ENCODE measurements at regions not wholly inside any gene's neighbourhood (a gene's known extent, or its start where the extent isn't known, plus 50 kb on each side); places are given as distances from the start of the nearest gene placed in this dataset.

- Mint-ChIP-seq H3K4me1 (no peaks in the 10 kb centered on the region), H3K4me3 (no peak overlapping the region), H3K27ac (no peak overlapping the region), H3K36me3 (ENCODE audit: low read depth) (no peaks in the 10 kb centered on the region), H3K9me3 (no peaks in the 10 kb centered on the region), H3K27me3 (ENCODE audit: low read depth) (no peaks in the 10 kb centered on the region)
- TF ChIP-seq CTCF (IDR thresholded peaks at IDR 0.05; ENCODE audit: unreplicated experiment in 3 of 3): no peak
Observed at GRCh38 chr2:187978356-187978755, 313.3 kb upstream of the GULP1 start.

GRCh38 chr2:187982668-187983067, 309.0 kb upstream of the GULP1 start:
- Mint-ChIP-seq H3K9me3 (no peaks in the 10 kb centered on the region), H3K4me1 (no peaks in the 10 kb centered on the region)

GRCh38 chr2:187985195-187985594, 306.5 kb upstream of the GULP1 start:
- no peak overlapping the region for H3K27ac Mint-ChIP-seq
- H3K9me3 Mint-ChIP-seq: no peaks in the 10 kb centered on the region
- TF ChIP-seq CTCF (IDR thresholded peaks at IDR 0.05; ENCODE audit: unreplicated experiment in 3 of 3): no peak
- no peaks in the 10 kb centered on the region for H3K36me3 Mint-ChIP-seq (ENCODE audit: low read depth)
- no peaks in the 10 kb centered on the region for H3K4me1 Mint-ChIP-seq
- no peak overlapping the region for H3K4me3 Mint-ChIP-seq
- H3K27me3 Mint-ChIP-seq (ENCODE audit: low read depth): no peaks in the 10 kb centered on the region

More at GRCh38 chr2:187982668-187983067, 309.0 kb upstream of the GULP1 start:
- H3K4me3 Mint-ChIP-seq: no peak overlapping the region
- H3K27me3 Mint-ChIP-seq (ENCODE audit: low read depth): no peaks in the 10 kb centered on the region
- no peaks in the 10 kb centered on the region for H3K36me3 Mint-ChIP-seq (ENCODE audit: low read depth)
- TF ChIP-seq CTCF (IDR thresholded peaks at IDR 0.05; ENCODE audit: unreplicated experiment in 3 of 3): no peak
- no peak overlapping the region for H3K27ac Mint-ChIP-seq

GRCh38 chr2:187985923-187986322, 305.8 kb upstream of the GULP1 start:
- H3K36me3 Mint-ChIP-seq (ENCODE audit: low read depth): no peaks in the 10 kb centered on the region
- no peaks in the 10 kb centered on the region for H3K4me1 Mint-ChIP-seq
- no peaks in the 10 kb centered on the region for H3K27me3 Mint-ChIP-seq (ENCODE audit: low read depth)
- H3K27ac Mint-ChIP-seq: no peak overlapping the region
- H3K4me3 Mint-ChIP-seq: no peak overlapping the region
- H3K9me3 Mint-ChIP-seq: no peaks in the 10 kb centered on the region
- no peak for TF ChIP-seq CTCF (IDR thresholded peaks at IDR 0.05; ENCODE audit: unreplicated experiment in 3 of 3)

- no peak for TF ChIP-seq CTCF (IDR thresholded peaks at IDR 0.05; ENCODE audit: unreplicated experiment in 3 of 3)
- Mint-ChIP-seq H3K27ac (no peak overlapping the region), H3K9me3 (no peaks in the 10 kb centered on the region), H3K27me3 (ENCODE audit: low read depth) (no peaks in the 10 kb centered on the region), H3K36me3 (ENCODE audit: low read depth) (no peaks in the 10 kb centered on the region), H3K4me1 (peaks cover 4% of the 10 kb centered on the region), H3K4me3 (no peak overlapping the region)
Observed at GRCh38 chr2:187986390-187987105, 305.1 kb upstream of the GULP1 start.

GRCh38 chr2:187988348-187988747, 303.3 kb upstream of the GULP1 start:
- Mint-ChIP-seq H3K36me3 (ENCODE audit: low read depth) (no peaks in the 10 kb centered on the region), H3K9me3 (no peaks in the 10 kb centered on the region), H3K4me1 (peaks cover 13% of the 10 kb centered on the region), H3K4me3 (no peak overlapping the region), H3K27ac (no peak overlapping the region), H3K27me3 (ENCODE audit: low read depth) (no peaks in the 10 kb centered on the region)
- TF ChIP-seq CTCF (IDR thresholded peaks at IDR 0.05; ENCODE audit: unreplicated experiment in 3 of 3): no peak

Measured in nephron (organoid).